ENCODE measurements at regions not wholly inside any gene's neighbourhood (a gene's known extent, or its start where the extent isn't known, plus 50 kb on each side); places are given as distances from the start of the nearest gene placed in this dataset.

DNA sequence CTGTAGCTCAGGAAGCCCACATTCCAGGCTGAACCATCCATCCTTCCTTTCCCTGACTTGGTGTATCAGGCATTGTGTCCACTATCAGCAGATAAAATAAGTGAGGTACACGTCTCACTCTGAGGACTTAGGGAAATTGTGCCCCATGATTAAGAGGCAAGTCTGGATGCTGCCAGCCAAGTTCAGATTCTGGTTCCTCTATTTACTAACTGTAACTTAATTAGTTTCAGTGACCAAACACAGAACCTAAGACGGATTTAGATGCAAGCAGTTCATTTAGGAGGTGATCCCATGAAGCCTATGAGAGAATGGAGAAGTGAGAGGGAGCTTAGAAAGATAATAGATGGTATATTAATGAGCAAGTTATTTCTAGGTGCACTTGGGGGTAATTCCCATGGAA, 56.6 kb upstream of the PACRGL start:
- no peak for TF ChIP-seq ZNF274 (IDR thresholded peaks at IDR 0.05; ENCODE audit: low read depth, low read length)
- no peak for TF ChIP-seq SUZ12 (IDR thresholded peaks at IDR 0.05; ENCODE audit: extremely low read depth, insufficient read depth, insufficient read length)
- no peak for TF ChIP-seq YY1 (IDR thresholded peaks at IDR 0.05; ENCODE audit: insufficient read depth, insufficient read length)
